ENCODE measurements at regions not wholly inside any gene's neighbourhood (a gene's known extent, or its start where the extent isn't known, plus 50 kb on each side); places are given as distances from the start of the nearest gene placed in this dataset.

DNA sequence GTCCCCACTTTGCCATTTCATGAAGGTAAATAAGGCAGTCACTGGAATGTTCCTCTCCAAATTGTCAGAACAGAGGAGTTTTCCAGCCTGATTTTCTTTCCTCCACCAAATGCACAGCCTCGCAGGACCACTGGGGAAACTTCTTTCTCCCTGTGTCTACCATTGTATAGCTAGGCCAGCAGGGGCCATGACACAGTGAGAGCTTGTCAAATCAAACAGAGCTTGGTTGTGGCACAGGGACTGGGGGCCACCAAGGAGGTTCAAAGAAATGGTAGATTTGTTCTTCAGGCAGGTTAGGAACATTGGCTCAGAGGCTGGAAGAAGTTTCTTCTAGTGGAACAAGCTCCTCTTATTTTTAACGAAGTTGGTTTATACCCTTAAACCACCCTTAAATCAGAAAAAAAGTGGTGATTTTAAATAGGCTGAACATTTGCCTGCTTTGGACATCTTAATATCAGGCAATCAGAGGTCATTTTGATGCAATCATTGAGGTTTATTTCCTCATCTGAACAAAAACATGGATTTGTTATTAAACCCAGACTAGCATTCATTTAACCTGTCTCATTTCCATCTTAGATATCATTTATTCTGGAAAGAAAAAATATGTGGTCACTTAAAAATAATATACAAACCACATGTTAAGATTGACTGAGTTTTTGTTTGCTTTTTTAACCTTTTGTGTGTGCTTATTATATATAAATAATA, 105.6 kb downstream of the GTPBP8 start:
- TF ChIP-seq, protein P1, sequence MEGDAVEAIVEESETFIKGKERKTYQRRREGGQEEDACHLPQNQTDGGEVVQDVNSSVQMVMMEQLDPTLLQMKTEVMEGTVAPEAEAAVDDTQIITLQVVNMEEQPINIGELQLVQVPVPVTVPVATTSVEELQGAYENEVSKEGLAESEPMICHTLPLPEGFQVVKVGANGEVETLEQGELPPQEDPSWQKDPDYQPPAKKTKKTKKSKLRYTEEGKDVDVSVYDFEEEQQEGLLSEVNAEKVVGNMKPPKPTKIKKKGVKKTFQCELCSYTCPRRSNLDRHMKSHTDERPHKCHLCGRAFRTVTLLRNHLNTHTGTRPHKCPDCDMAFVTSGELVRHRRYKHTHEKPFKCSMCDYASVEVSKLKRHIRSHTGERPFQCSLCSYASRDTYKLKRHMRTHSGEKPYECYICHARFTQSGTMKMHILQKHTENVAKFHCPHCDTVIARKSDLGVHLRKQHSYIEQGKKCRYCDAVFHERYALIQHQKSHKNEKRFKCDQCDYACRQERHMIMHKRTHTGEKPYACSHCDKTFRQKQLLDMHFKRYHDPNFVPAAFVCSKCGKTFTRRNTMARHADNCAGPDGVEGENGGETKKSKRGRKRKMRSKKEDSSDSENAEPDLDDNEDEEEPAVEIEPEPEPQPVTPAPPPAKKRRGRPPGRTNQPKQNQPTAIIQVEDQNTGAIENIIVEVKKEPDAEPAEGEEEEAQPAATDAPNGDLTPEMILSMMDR (IDR thresholded peaks at IDR 0.05 in 2 of 3, conservative IDR thresholded peaks at IDR 0.05 in 1 of 3; ENCODE audit: borderline replicate concordance in 1 of 3, insufficient read depth in 1 of 3, low read depth in 2 of 3, low read length in 2 of 3), result no peak
- TF ChIP-seq POLR2A (IDR thresholded peaks at IDR 0.05; ENCODE audit: borderline replicate concordance, extremely low read depth, insufficient read depth, insufficient read length), result no peak
- TF ChIP-seq, protein P2, sequence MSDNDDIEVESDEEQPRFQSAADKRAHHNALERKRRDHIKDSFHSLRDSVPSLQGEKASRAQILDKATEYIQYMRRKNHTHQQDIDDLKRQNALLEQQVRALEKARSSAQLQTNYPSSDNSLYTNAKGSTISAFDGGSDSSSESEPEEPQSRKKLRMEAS (IDR thresholded peaks at IDR 0.05), result no peak
- TF ChIP-seq, protein P3, sequence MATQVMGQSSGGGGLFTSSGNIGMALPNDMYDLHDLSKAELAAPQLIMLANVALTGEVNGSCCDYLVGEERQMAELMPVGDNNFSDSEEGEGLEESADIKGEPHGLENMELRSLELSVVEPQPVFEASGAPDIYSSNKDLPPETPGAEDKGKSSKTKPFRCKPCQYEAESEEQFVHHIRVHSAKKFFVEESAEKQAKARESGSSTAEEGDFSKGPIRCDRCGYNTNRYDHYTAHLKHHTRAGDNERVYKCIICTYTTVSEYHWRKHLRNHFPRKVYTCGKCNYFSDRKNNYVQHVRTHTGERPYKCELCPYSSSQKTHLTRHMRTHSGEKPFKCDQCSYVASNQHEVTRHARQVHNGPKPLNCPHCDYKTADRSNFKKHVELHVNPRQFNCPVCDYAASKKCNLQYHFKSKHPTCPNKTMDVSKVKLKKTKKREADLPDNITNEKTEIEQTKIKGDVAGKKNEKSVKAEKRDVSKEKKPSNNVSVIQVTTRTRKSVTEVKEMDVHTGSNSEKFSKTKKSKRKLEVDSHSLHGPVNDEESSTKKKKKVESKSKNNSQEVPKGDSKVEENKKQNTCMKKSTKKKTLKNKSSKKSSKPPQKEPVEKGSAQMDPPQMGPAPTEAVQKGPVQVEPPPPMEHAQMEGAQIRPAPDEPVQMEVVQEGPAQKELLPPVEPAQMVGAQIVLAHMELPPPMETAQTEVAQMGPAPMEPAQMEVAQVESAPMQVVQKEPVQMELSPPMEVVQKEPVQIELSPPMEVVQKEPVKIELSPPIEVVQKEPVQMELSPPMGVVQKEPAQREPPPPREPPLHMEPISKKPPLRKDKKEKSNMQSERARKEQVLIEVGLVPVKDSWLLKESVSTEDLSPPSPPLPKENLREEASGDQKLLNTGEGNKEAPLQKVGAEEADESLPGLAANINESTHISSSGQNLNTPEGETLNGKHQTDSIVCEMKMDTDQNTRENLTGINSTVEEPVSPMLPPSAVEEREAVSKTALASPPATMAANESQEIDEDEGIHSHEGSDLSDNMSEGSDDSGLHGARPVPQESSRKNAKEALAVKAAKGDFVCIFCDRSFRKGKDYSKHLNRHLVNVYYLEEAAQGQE (IDR thresholded peaks at IDR 0.05; ENCODE audit: low read depth), result no peak
- TF ChIP-seq JUND (IDR thresholded peaks at IDR 0.05), result no peak
- TF ChIP-seq ZNF274 (IDR thresholded peaks at IDR 0.05; ENCODE audit: low read depth, low read length), result no peak
